ENCODE measurements at regions not wholly inside any gene's neighbourhood (a gene's known extent, or its start where the extent isn't known, plus 50 kb on each side); places are given as distances from the start of the nearest gene placed in this dataset.

DNA sequence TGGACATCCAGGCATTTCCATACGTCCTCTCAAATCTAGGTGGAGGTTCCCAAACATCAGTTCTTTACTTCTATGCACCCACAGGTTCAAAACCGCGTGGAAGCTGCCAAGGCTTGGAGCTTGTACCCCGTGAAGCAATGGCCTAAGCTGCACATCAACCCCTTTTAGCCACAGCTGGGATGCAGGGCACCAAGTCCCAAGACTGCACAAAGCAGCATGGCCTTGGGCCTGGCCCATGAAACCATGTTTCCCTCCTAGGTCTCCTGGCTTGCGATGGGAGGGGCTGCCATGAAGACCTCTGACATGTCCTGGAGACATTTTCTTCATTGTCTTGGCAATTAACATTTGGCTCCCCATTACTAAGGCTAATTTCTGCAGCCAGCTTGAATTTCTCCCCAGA is 88.9 kb upstream of the CBLN4 start (continued):
- TF ChIP-seq ZNF592 (IDR thresholded peaks at IDR 0.05) = no peak
- no peak for TF ChIP-seq ZBTB5 (IDR thresholded peaks at IDR 0.05)
- no peak for TF ChIP-seq XRCC4 (IDR thresholded peaks at IDR 0.05; ENCODE audit: extremely low read depth, insufficient read depth, insufficient read length)
- TF ChIP-seq, protein P1, sequence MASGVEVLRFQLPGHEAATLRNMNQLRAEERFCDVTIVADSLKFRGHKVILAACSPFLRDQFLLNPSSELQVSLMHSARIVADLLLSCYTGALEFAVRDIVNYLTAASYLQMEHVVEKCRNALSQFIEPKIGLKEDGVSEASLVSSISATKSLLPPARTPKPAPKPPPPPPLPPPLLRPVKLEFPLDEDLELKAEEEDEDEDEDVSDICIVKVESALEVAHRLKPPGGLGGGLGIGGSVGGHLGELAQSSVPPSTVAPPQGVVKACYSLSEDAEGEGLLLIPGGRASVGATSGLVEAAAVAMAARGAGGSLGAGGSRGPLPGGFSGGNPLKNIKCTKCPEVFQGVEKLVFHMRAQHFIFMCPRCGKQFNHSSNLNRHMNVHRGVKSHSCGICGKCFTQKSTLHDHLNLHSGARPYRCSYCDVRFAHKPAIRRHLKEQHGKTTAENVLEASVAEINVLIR (CRISPR knock-in tag; IDR thresholded peaks at IDR 0.05) = no peak
